Inferior parietal cortex (tissue), 1 donor: ENCODE measurements at regions not wholly inside any gene's neighbourhood (a gene's known extent, or its start where the extent isn't known, plus 50 kb on each side); places are given as distances from the start of the nearest gene placed in this dataset.
"Not testable (repeated sequence)": the region's sequence is repeated elsewhere in the genome, so short reads cannot be mapped to it uniquely, and the experiment has no call there.

ENCODE experiments used
- DNase-seq: peaks from one replicate; pipeline ENCODE4 v3.0.0-alpha.2; 2016; ENCODE audit errors: extremely low spot score

DNA sequence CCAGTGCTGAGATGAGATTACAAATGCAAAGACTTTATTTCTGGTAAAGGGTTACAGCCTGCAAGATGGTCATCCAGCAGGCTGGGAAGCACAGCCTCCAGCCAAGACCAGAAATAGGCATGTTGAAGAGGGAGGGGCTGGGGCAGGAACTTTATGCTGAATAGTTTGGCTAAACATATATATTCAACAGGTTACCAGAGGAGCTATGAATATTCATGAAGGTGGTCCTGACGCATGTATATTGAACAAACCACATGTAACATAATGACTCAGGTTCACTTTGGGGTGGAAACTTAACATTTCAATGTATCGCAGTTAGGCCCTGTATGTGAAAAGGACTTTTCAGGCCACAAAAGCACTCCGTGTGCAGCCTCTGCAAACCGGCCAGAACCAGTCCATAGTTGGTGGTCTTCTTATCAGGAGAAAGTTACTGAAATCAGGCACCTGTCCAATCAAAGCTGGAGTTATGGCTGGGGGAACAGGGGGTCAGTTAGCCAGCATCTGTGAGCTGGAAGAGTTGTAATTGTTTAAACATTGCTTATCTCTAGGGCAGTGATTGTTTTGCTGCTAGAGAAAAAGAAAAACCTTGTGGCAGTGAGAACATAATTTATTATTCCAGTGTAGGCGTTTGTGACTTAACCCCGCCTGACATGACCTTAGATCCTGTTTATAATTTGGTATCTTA is 372.9 kb upstream of the AUTS2 start:
- DNase-seq: no peak

- no peak for DNase-seq
Observed at GRCh38 chr7:69228212-69228811, 370.0 kb upstream of the AUTS2 start.

DNA sequence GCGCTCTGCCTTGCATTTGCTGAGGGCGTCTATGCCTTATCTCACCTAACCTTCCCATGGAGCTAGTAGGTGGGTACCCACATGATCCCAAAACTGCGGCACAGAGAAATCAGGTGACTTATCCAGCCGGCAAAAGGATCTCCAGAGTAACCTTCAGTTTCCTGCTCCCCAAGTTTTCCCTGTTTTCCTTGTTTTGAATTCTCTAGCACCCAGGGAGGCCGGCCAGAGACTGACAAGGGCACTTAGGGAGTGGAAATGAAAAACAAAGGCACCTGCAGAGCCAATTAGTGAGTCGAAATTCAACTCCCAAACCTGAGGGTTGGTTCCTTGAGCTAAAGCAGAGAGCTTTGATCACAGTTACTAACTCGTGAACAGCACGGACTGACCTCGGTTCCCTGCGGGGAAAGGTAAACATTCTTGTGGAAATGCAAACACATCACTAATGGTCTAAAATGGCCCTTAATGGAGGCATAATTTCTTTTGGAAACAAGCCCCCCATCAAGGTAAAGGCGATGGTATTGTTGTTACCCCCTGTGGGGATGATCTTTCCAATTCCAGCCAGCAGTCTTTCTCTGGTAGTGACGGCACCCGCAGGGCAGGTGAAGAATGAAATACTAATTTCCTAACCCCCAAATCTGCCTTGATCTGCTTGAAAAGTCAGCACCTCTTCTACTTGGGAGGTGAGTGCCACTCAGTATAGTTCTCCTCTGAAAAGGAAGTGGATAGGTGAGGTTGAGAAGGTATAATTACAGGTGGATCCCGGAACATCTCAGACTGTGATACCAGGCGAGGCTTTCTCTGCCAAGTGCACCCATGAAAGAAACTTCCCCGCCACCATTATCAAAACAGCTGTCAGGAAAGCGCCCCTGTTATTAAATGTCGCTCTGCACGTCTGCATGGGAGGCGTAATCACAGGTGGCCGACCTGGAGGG is 365.6 kb upstream of the AUTS2 start:
- no peak for DNase-seq

DNA sequence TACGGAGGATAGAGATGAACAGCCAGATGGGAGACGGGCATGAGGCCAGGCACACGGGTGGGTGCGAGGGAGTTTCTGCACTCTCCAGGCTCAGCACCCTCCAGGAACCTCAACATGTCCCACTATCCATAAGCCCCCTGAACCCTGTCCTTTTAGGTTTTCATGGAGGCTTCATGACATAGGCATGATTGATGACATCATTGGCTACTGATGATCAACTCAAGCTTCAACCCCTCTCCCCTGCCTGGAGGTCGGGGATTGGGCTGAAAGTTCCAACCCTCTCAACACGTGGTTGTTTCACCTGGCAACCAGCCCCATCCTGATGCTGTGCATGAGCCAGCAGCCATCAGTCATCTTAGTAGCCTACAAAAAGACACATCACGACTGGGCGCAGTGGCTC is 360.7 kb upstream of the AUTS2 start:
- no peak for DNase-seq

- DNase-seq: no peak
Observed at GRCh38 chr7:69243016-69243415, 355.3 kb upstream of the AUTS2 start.

DNA sequence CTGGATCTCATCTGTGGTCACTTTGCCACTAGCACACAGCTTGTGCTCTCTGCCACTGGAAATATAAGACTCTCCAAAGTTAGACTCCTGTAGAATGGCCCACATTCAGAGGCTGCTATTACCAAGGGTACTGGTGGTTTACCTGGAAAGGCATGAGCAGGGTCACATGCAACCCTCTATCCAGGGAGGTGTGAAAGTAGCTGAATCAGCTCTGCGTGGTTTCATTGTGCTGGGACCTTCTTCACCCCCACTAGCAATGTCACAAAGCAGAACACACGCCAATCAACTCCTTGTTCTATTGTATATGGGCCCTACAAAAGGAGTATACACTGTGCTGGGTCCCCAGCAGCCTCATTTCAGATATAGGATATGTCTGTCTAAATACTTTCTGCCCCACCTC is 353.6 kb upstream of the AUTS2 start:
- no peak for DNase-seq

- no peak for DNase-seq
Observed at GRCh38 chr7:69245646-69246045, 352.6 kb upstream of the AUTS2 start.

- no peak for DNase-seq
Observed at GRCh38 chr7:69246758-69247157, 351.5 kb upstream of the AUTS2 start.

GRCh38 chr7:69248382-69248828 is 349.9 kb upstream of the AUTS2 start:
- DNase-seq: not testable (repeated sequence)

DNA sequence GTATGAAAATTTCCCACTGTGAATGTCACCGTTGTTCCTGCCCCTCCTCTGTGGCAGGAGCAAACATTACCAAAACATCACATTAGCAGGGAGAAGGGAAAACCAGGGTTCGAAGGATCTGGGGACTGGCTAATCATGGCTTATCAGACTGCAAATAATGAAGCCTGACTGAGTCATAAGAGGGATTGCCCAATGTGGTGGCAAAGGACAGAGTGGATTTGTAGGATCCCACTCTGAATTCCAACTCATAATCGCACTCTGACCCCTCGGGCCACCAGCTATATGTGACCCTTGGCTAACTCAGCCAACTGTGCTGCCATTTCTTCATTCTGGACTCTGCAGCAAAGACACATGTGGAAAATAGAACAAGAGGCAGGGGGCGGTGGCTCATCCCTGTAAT is 347.3 kb upstream of the AUTS2 start:
- DNase-seq: no peak

- DNase-seq: no peak
Observed at GRCh38 chr7:69254643-69255042, 343.6 kb upstream of the AUTS2 start.

DNA sequence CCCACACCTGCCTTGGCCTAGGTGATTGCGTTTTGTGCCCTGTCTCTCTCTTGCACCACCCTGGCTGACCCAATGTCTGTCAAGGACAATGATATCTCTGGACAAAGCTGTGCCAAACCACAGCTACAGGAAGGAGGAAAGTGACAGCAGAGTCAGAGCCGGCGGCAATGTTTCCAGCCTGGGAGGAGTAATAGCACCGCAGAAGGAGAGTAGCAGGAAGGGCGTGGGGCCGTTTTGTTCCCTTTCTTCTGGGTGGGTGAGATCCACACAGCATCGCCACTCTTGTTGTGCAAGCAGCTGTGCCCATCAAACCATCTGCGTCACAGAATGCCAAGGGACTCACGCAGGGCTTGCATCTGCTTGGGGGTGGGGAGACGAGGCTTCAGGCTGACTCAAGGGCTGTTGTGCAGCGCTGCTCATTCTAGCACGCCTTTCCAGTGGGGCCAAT is 341.6 kb upstream of the AUTS2 start:
- no peak for DNase-seq

DNA sequence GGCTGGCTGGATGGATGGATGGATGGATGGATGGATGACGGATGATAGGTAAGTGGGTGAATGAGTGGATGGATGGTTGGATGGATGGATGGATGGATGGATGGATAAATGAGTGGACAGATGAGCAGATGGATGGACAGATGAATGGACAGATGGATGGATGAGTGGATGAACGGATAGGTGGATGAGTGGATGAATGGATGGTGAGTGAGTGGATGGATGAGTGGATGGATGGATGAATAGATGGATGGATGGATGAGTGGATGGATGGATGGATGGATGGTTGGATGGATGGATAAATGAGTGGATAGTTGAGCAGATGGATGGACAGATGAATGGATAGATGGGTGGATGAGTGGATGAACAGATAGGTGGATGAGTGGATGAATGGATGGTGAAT is 340.7 kb upstream of the AUTS2 start:
- no peak for DNase-seq

GRCh38 chr7:69259445-69259844 is 338.8 kb upstream of the AUTS2 start:
- DNase-seq: no peak

DNA sequence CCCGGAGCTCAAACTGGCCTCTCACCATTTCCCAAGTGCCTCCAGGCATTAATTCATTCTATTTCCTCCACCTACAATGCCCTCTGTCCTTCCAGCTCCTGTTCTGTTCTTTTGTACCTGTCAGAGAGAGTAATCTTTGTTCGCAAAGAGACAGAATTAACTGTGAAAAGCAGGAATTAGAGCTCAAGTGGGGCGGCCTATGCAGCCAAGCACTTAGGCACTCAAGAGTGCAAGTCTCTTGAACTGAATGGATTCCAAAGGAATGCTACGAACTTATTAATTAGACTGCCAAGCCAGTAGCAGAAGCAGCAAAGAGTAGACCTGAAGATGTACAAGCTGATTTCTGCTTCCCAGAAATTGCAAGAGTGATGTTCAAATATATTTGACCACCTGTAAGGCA is 338.3 kb upstream of the AUTS2 start:
- DNase-seq: no peak

- DNase-seq: no peak
Observed at GRCh38 chr7:69263550-69263949, 334.7 kb upstream of the AUTS2 start.

- no peak for DNase-seq
Observed at GRCh38 chr7:69269806-69270205, 328.5 kb upstream of the AUTS2 start.

- DNase-seq: no peak
Observed at GRCh38 chr7:69272101-69272500, 326.2 kb upstream of the AUTS2 start.

GRCh38 chr7:69276011-69276729 is 322.1 kb upstream of the AUTS2 start:
- DNase-seq: no peak

DNA sequence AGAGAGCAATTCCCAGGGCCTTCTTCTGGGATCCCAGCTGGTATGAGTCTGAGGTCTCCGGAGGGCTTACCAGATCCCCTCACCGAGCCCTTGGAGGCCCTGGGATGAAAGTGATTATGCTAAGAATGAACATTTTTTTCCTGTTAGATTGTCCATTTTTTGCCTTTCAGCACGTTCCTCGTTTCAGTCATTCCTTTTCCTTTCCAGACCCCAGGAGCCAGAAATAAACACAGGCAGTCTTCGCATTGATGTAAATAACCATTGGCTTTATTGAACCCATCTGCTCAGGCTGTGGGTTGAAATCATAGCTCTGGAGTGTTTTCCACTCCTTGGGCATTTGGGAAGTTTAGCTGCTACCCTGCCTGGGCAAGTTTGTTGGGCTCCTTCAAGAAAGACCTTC is 320.9 kb upstream of the AUTS2 start:
- no peak for DNase-seq

- no peak for DNase-seq
Observed at GRCh38 chr7:69282946-69283345, 315.3 kb upstream of the AUTS2 start.

DNA sequence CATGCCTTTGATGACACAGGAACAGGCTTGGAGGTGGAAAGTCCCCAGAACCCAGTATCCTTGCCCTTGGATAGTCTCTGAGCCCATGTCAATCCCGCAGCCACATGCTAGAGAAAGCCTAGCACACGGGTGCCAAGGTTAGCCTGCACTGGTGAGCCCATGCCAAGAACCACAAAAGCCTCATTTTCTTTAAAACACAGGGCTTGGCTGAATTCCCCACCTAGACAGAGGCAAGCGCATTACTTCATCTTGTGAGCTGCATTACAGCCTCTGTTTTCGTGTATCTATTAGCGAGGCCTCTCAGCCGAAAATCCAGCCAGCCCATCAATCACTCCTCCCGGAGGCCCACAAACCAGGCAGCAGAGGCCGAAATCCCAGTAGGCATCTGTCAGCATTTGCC is 314.9 kb upstream of the AUTS2 start:
- no peak for DNase-seq
